ENCODE measurements at regions not wholly inside any gene's neighbourhood (a gene's known extent, or its start where the extent isn't known, plus 50 kb on each side); places are given as distances from the start of the nearest gene placed in this dataset.
"Not testable (repeated sequence)": the region's sequence is repeated elsewhere in the genome, so short reads cannot be mapped to it uniquely, and the experiment has no call there.

- no peak for DNase-seq (ENCODE audit: low spot score)
Measured at GRCh38 chr2:130251535-130251872, 53.3 kb upstream of the TUBA3E start.

GRCh38 chr2:130248355-130248754, 50.1 kb upstream of the TUBA3E start:
- not testable (repeated sequence) for DNase-seq (ENCODE audit: low spot score)
